HG03439 (cell line): ENCODE measurements at regions not wholly inside any gene's neighbourhood (a gene's known extent, or its start where the extent isn't known, plus 50 kb on each side); places are given as distances from the start of the nearest gene placed in this dataset.
A peak's percentile ranks its signal among the peaks of the same experiment; 100 is the strongest.

ENCODE experiments used
- ATAC-seq: cut with Tn5 transposase; IDR thresholded peaks from one replicate; pipeline ENCODE4 v1.9.1; 2021; ENCODE audit warnings: mild to moderate bottlenecking, moderate library complexity; ENCODE audit not compliant: unreplicated experiment

- no peak for ATAC-seq
Measured at GRCh38 chr9:79885093-79885857, 313.5 kb downstream of the TLE4 start.

- ATAC-seq: no peak
Measured at GRCh38 chr9:79884546-79884945, 312.8 kb downstream of the TLE4 start.

- ATAC-seq: peak; percentile 48
Measured at GRCh38 chr9:79883073-79883645, 311.4 kb downstream of the TLE4 start.

GRCh38 chr9:79880626-79881025 is 308.9 kb downstream of the TLE4 start:
- ATAC-seq: peak; percentile 59

- no peak for ATAC-seq
Measured at GRCh38 chr9:79877943-79878602, 306.3 kb downstream of the TLE4 start.

- no peak for ATAC-seq
Measured at GRCh38 chr9:79868567-79869189, 296.9 kb downstream of the TLE4 start.

- no peak for ATAC-seq
Measured at GRCh38 chr9:79862921-79863890, 291.4 kb downstream of the TLE4 start.

GRCh38 chr9:79858508-79858907 is 286.7 kb downstream of the TLE4 start:
- ATAC-seq: no peak

- no peak for ATAC-seq
Measured at GRCh38 chr9:79857188-79857587, 285.4 kb downstream of the TLE4 start.

GRCh38 chr9:79847074-79847473 is 275.3 kb downstream of the TLE4 start:
- ATAC-seq: no peak

GRCh38 chr9:79829566-79830302 is 258.0 kb downstream of the TLE4 start:
- ATAC-seq: no peak

GRCh38 chr9:79824265-79824664 is 252.5 kb downstream of the TLE4 start:
- ATAC-seq: peak; percentile 98

- ATAC-seq: peak; percentile 92
Measured at GRCh38 chr9:79817438-79818004, 245.8 kb downstream of the TLE4 start.

GRCh38 chr9:79813258-79813638 is 241.5 kb downstream of the TLE4 start:
- ATAC-seq: no peak

GRCh38 chr9:79812507-79813257 is 240.9 kb downstream of the TLE4 start:
- peak; percentile 81 for ATAC-seq

GRCh38 chr9:79812099-79812498 is 240.3 kb downstream of the TLE4 start:
- peak; percentile 28 for ATAC-seq

- ATAC-seq: no peak
Measured at GRCh38 chr9:79809931-79810330, 238.2 kb downstream of the TLE4 start.

GRCh38 chr9:79809316-79809876 is 237.6 kb downstream of the TLE4 start:
- no peak for ATAC-seq
